ENCODE measurements at regions not wholly inside any gene's neighbourhood (a gene's known extent, or its start where the extent isn't known, plus 50 kb on each side); places are given as distances from the start of the nearest gene placed in this dataset.
"Not testable (repeated sequence)": the region's sequence is repeated elsewhere in the genome, so short reads cannot be mapped to it uniquely, and the experiment has no call there.

GRCh38 chrX:16067886-16068515 is 55.4 kb upstream of the GRPR start:
- TF ChIP-seq POLR2A (IDR thresholded peaks at IDR 0.05): no peak
- TF ChIP-seq CTCF (IDR thresholded peaks at IDR 0.05 in 4 of 5, conservative IDR thresholded peaks at IDR 0.05 in 1 of 5): no peak
- Histone ChIP-seq H3K27ac (no peak overlapping the region), H3K36me3 (no peaks in the 10 kb centered on the region), H3K27me3 (no peaks in the 10 kb centered on the region), H3K9me3 (no peaks in the 10 kb centered on the region), H3K4me3 (no peak overlapping the region), H3K4me1 (no peaks in the 10 kb centered on the region)
- ATAC-seq (no peak), DNase-seq (no peak)
- in situ Hi-C loops (cut with MboI; ENCODE audit: low sequenced_read_pairs in 4 of 4): no loop called here
- intact Hi-C loops (cut with DNase I; ENCODE audit: low total_unique reads): no loop called here

GRCh38 chrX:16063921-16064320 is 59.4 kb upstream of the GRPR start:
- no peak for TF ChIP-seq CTCF (IDR thresholded peaks at IDR 0.05 in 4 of 5, conservative IDR thresholded peaks at IDR 0.05 in 1 of 5)
- no peak for TF ChIP-seq POLR2A (IDR thresholded peaks at IDR 0.05)
- ATAC-seq: no peak
- Histone ChIP-seq H3K9me3 (no peaks in the 10 kb centered on the region), H3K36me3 (no peaks in the 10 kb centered on the region), H3K27me3 (no peaks in the 10 kb centered on the region), H3K27ac (no peak overlapping the region), H3K4me3 (no peak overlapping the region), H3K4me1 (no peaks in the 10 kb centered on the region)
- DNase-seq: no peak
- intact Hi-C loops (cut with DNase I; ENCODE audit: low total_unique reads) (no loop called here), in situ Hi-C loops (cut with MboI; ENCODE audit: low sequenced_read_pairs in 4 of 4) (no loop called here)

- no peak overlapping the region for H3K27ac ChIP-seq
- no peaks in the 10 kb centered on the region for H3K36me3 ChIP-seq
- intact Hi-C loops (cut with DNase I; ENCODE audit: low total_unique reads): no loop called here
- ATAC-seq (no peak), DNase-seq (no peak)
- no peaks in the 10 kb centered on the region for H3K4me1 ChIP-seq
- no peak overlapping the region for H3K4me3 ChIP-seq
- in situ Hi-C loops (cut with MboI; ENCODE audit: low sequenced_read_pairs in 4 of 4): no loop called here
- H3K27me3 ChIP-seq: no peaks in the 10 kb centered on the region
- H3K9me3 ChIP-seq: no peaks in the 10 kb centered on the region
- TF ChIP-seq CTCF (IDR thresholded peaks at IDR 0.05 in 4 of 5, conservative IDR thresholded peaks at IDR 0.05 in 1 of 5) (no peak), POLR2A (IDR thresholded peaks at IDR 0.05) (no peak)
Measured at GRCh38 chrX:16063141-16063540, 60.2 kb upstream of the GRPR start.

GRCh38 chrX:16061296-16061695 is 62.1 kb upstream of the GRPR start:
- no peak for TF ChIP-seq CTCF (IDR thresholded peaks at IDR 0.05 in 4 of 5, conservative IDR thresholded peaks at IDR 0.05 in 1 of 5)
- TF ChIP-seq POLR2A (IDR thresholded peaks at IDR 0.05): no peak
- H3K4me3 ChIP-seq: no peak overlapping the region
- ATAC-seq: no peak
- H3K9me3 ChIP-seq: no peaks in the 10 kb centered on the region
- H3K27ac ChIP-seq: no peak overlapping the region
- in situ Hi-C loops (cut with MboI; ENCODE audit: low sequenced_read_pairs in 4 of 4) (no loop called here), intact Hi-C loops (cut with DNase I; ENCODE audit: low total_unique reads) (no loop called here)
- no peak for DNase-seq
- no peaks in the 10 kb centered on the region for H3K4me1 ChIP-seq
- no peaks in the 10 kb centered on the region for H3K27me3 ChIP-seq
- no peaks in the 10 kb centered on the region for H3K36me3 ChIP-seq

GRCh38 chrX:16060252-16060651 is 63.1 kb upstream of the GRPR start:
- Histone ChIP-seq H3K27ac (no peak overlapping the region), H3K27me3 (no peaks in the 10 kb centered on the region), H3K4me1 (no peaks in the 10 kb centered on the region), H3K36me3 (no peaks in the 10 kb centered on the region), H3K4me3 (no peak overlapping the region), H3K9me3 (no peaks in the 10 kb centered on the region)
- no peak for ATAC-seq
- TF ChIP-seq POLR2A (IDR thresholded peaks at IDR 0.05) (no peak), CTCF (IDR thresholded peaks at IDR 0.05 in 4 of 5, conservative IDR thresholded peaks at IDR 0.05 in 1 of 5) (no peak)
- no peak for DNase-seq
- intact Hi-C loops (cut with DNase I; ENCODE audit: low total_unique reads): no loop called here
- in situ Hi-C loops (cut with MboI; ENCODE audit: low sequenced_read_pairs in 4 of 4): no loop called here

GRCh38 chrX:16049126-16049525 is 74.2 kb upstream of the GRPR start:
- ATAC-seq; intact Hi-C loops (cut with DNase I; ENCODE audit: low total_unique reads); H3K9me3 ChIP-seq; H3K27ac ChIP-seq; DNase-seq; H3K36me3 ChIP-seq; H3K27me3 ChIP-seq; H3K4me1 ChIP-seq; in situ Hi-C loops (cut with MboI; ENCODE audit: low sequenced_read_pairs in 4 of 4); H3K4me3 ChIP-seq: not testable (repeated sequence)

Data from gastrocnemius medialis (tissue), 4 donors.